ENCODE measurements at regions not wholly inside any gene's neighbourhood (a gene's known extent, or its start where the extent isn't known, plus 50 kb on each side); places are given as distances from the start of the nearest gene placed in this dataset.

- Histone ChIP-seq H3K36me3 (ENCODE audit: insufficient read depth, low read length) (no peaks in the 10 kb centered on the region), H2AFZ (ENCODE audit: low read depth, low read length) (no peak overlapping the region), H3K27me3 (ENCODE audit: insufficient read depth, low read length) (no peaks in the 10 kb centered on the region), H3K79me2 (ENCODE audit: insufficient read depth, low read length) (no peaks in the 10 kb centered on the region), H3K4me2 (ENCODE audit: low read length) (no peak overlapping the region), H3K27ac (ENCODE audit: low read depth, low read length) (no peak overlapping the region), H3K9me3 (ENCODE audit: insufficient read depth, low read depth, low read length) (no peaks in the 10 kb centered on the region), H3K4me3 (ENCODE audit: insufficient read depth, low read depth, low read length) (no peak overlapping the region), H3K4me1 (ENCODE audit: insufficient read depth, low read length) (no peaks in the 10 kb centered on the region), H3K9ac (ENCODE audit: low read length) (no peak overlapping the region), H4K20me1 (ENCODE audit: insufficient read depth, low read length) (no peaks in the 10 kb centered on the region)
- TF ChIP-seq EZH2 (IDR thresholded peaks at IDR 0.05; ENCODE audit: insufficient read depth, low read length) (no peak), CTCF (IDR thresholded peaks at IDR 0.05; ENCODE audit: insufficient read depth, low read depth, low read length) (no peak)
- DNase-seq (ENCODE audit: low read depth) (no peak), FAIRE-seq (no peak)
- H3K27me3 Mint-ChIP-seq (ENCODE audit: low read depth, unreplicated experiment) = no peaks in the 10 kb centered on the region
- no peak overlapping the region for H3K27ac Mint-ChIP-seq (ENCODE audit: unreplicated experiment)
- H3K36me3 Mint-ChIP-seq (ENCODE audit: low read depth, unreplicated experiment) = no peaks in the 10 kb centered on the region
- H3K4me3 Mint-ChIP-seq (ENCODE audit: unreplicated experiment) = no peak overlapping the region
- no peaks in the 10 kb centered on the region for H3K4me1 Mint-ChIP-seq (ENCODE audit: low read depth, unreplicated experiment)
- no peaks in the 10 kb centered on the region for H3K9me3 Mint-ChIP-seq (ENCODE audit: unreplicated experiment)
Measured at GRCh38 chr13:85445534-85445933, 353.7 kb downstream of the SLITRK6 start.

GRCh38 chr13:85441975-85442374 is 357.2 kb downstream of the SLITRK6 start:
- DNase-seq (ENCODE audit: low read depth) (no peak), FAIRE-seq (no peak)
- Mint-ChIP-seq H3K27ac (ENCODE audit: unreplicated experiment) (no peak overlapping the region), H3K9me3 (ENCODE audit: unreplicated experiment) (no peaks in the 10 kb centered on the region), H3K27me3 (ENCODE audit: low read depth, unreplicated experiment) (no peaks in the 10 kb centered on the region), H3K4me1 (ENCODE audit: low read depth, unreplicated experiment) (no peaks in the 10 kb centered on the region), H3K36me3 (ENCODE audit: low read depth, unreplicated experiment) (no peaks in the 10 kb centered on the region), H3K4me3 (ENCODE audit: unreplicated experiment) (no peak overlapping the region)
- TF ChIP-seq CTCF (IDR thresholded peaks at IDR 0.05; ENCODE audit: insufficient read depth, low read depth, low read length) (no peak), EZH2 (IDR thresholded peaks at IDR 0.05; ENCODE audit: insufficient read depth, low read length) (no peak)
- Histone ChIP-seq H3K9me3 (ENCODE audit: insufficient read depth, low read depth, low read length) (no peaks in the 10 kb centered on the region), H2AFZ (ENCODE audit: low read depth, low read length) (no peak overlapping the region), H3K36me3 (ENCODE audit: insufficient read depth, low read length) (no peaks in the 10 kb centered on the region), H3K27ac (ENCODE audit: low read depth, low read length) (no peak overlapping the region), H3K4me1 (ENCODE audit: insufficient read depth, low read length) (no peaks in the 10 kb centered on the region), H3K9ac (ENCODE audit: low read length) (no peak overlapping the region), H3K27me3 (ENCODE audit: insufficient read depth, low read length) (no peaks in the 10 kb centered on the region), H4K20me1 (ENCODE audit: insufficient read depth, low read length) (no peaks in the 10 kb centered on the region), H3K4me3 (ENCODE audit: insufficient read depth, low read depth, low read length) (no peak overlapping the region), H3K4me2 (ENCODE audit: low read length) (no peak overlapping the region), H3K79me2 (ENCODE audit: insufficient read depth, low read length) (no peaks in the 10 kb centered on the region)

GRCh38 chr13:85441364-85441763 is 357.9 kb downstream of the SLITRK6 start:
- Histone ChIP-seq H3K9me3 (ENCODE audit: insufficient read depth, low read depth, low read length) (no peaks in the 10 kb centered on the region), H3K4me1 (ENCODE audit: insufficient read depth, low read length) (no peaks in the 10 kb centered on the region), H4K20me1 (ENCODE audit: insufficient read depth, low read length) (no peaks in the 10 kb centered on the region), H3K27ac (ENCODE audit: low read depth, low read length) (no peak overlapping the region), H3K4me2 (ENCODE audit: low read length) (no peak overlapping the region), H3K27me3 (ENCODE audit: insufficient read depth, low read length) (no peaks in the 10 kb centered on the region), H3K4me3 (ENCODE audit: insufficient read depth, low read depth, low read length) (no peak overlapping the region), H2AFZ (ENCODE audit: low read depth, low read length) (no peak overlapping the region), H3K79me2 (ENCODE audit: insufficient read depth, low read length) (no peaks in the 10 kb centered on the region), H3K9ac (ENCODE audit: low read length) (no peak overlapping the region), H3K36me3 (ENCODE audit: insufficient read depth, low read length) (no peaks in the 10 kb centered on the region)
- Mint-ChIP-seq H3K4me1 (ENCODE audit: low read depth, unreplicated experiment) (no peaks in the 10 kb centered on the region), H3K4me3 (ENCODE audit: unreplicated experiment) (no peak overlapping the region), H3K27me3 (ENCODE audit: low read depth, unreplicated experiment) (no peaks in the 10 kb centered on the region), H3K9me3 (ENCODE audit: unreplicated experiment) (no peaks in the 10 kb centered on the region), H3K27ac (ENCODE audit: unreplicated experiment) (no peak overlapping the region), H3K36me3 (ENCODE audit: low read depth, unreplicated experiment) (no peaks in the 10 kb centered on the region)
- FAIRE-seq = no peak
- no peak for DNase-seq (ENCODE audit: low read depth)
- TF ChIP-seq EZH2 (IDR thresholded peaks at IDR 0.05; ENCODE audit: insufficient read depth, low read length) (no peak), CTCF (IDR thresholded peaks at IDR 0.05; ENCODE audit: insufficient read depth, low read depth, low read length) (no peak)

Data from astrocyte (in vitro differentiated cells and primary cell).